ENCODE measurements at regions not wholly inside any gene's neighbourhood (a gene's known extent, or its start where the extent isn't known, plus 50 kb on each side); places are given as distances from the start of the nearest gene placed in this dataset.

DNA sequence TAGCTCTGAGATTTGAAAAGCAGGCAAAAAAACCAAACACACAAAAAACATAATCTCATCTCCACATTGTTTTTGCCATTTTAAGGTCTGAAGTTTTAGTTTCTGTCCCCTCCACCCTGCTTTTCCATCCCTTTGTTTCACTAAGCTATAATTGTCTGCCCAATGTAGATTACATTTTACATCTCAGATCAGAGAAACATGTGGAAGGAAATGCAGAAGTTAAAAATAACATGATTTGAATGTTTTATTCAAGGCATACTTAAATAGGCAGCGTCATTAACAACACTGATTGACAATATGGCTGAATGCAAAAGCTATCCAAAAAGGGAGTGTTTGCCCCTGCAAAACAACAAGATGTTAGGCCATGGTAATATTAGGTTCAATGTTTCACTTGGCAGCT is 448.1 kb upstream of the ZNF385D start (continued):
- TF ChIP-seq, protein P1, sequence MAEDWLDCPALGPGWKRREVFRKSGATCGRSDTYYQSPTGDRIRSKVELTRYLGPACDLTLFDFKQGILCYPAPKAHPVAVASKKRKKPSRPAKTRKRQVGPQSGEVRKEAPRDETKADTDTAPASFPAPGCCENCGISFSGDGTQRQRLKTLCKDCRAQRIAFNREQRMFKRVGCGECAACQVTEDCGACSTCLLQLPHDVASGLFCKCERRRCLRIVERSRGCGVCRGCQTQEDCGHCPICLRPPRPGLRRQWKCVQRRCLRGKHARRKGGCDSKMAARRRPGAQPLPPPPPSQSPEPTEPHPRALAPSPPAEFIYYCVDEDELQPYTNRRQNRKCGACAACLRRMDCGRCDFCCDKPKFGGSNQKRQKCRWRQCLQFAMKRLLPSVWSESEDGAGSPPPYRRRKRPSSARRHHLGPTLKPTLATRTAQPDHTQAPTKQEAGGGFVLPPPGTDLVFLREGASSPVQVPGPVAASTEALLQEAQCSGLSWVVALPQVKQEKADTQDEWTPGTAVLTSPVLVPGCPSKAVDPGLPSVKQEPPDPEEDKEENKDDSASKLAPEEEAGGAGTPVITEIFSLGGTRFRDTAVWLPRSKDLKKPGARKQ (CRISPR knock-in tag; IDR thresholded peaks at IDR 0.05) = no peak

GRCh38 chr3:22208844-22209243 is 457.8 kb upstream of the ZNF385D start:
- POLR2A ChIA-PET = no interaction called here
- no peak overlapping the region for H2AFZ ChIP-seq (ENCODE audit: low read depth, low read length)
- DNase-seq (ENCODE audit: extremely low read depth in 1 of 4, low spot score in 3 of 4) = no peak
- no peaks in the 10 kb centered on the region for H4K20me1 ChIP-seq (replicated peaks; ENCODE audit: control insufficient read depth, insufficient read depth, low read length)
- no peaks in the 10 kb centered on the region for H3K79me2 ChIP-seq (ENCODE audit: control insufficient read depth, insufficient read depth, low read length)
- H3K4me1 ChIP-seq (replicated peaks in 1 of 2; ENCODE audit: control insufficient read depth in 2 of 2, insufficient read depth in 2 of 2, low read length in 2 of 2) = no peaks in the 10 kb centered on the region
- TF ChIP-seq ETS2 (tag; IDR thresholded peaks at IDR 0.05; ENCODE audit: borderline replicate concordance, poor library complexity, severe bottlenecking) (no peak), SIN3A (IDR thresholded peaks at IDR 0.05; ENCODE audit: borderline replicate concordance in 2 of 2, control insufficient read depth in 1 of 2, low read depth in 2 of 2, low read length in 2 of 2) (no peak), ZNF668 (CRISPR knock-in tag; IDR thresholded peaks at IDR 0.05) (no peak), SMARCA4 (IDR thresholded peaks at IDR 0.05) (no peak), CSDE1 (IDR thresholded peaks at IDR 0.05) (no peak), XRCC3 (IDR thresholded peaks at IDR 0.05) (no peak), JUND (IDR thresholded peaks at IDR 0.05; ENCODE audit: borderline replicate concordance, low read depth, low read length) (no peak), JUND (tag; IDR thresholded peaks at IDR 0.05; ENCODE audit: borderline replicate concordance, low read depth, low read length) (no peak), FUS (optimal IDR thresholded peaks at IDR 0.05; ENCODE audit: low read depth, low read length) (no peak), OTX1 (CRISPR knock-in tag; IDR thresholded peaks at IDR 0.05) (no peak)
- TF ChIP-seq, protein P2, sequence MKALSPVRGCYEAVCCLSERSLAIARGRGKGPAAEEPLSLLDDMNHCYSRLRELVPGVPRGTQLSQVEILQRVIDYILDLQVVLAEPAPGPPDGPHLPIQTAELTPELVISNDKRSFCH (CRISPR knock-in tag; IDR thresholded peaks at IDR 0.05) = no peak
- TF ChIP-seq, protein P2 (tag; IDR thresholded peaks at IDR 0.05) = no peak
- in situ Hi-C loops (cut with MboI) (no loop called here), intact Hi-C loops (cut with micrococcal nuclease) (no loop called here)
- H3K4me3 ChIP-seq = no peak overlapping the region
- no TSS peak for BruUV-seq (replicated peaks)
- no peak for FAIRE-seq
- ATAC-seq = no peak
- H3K36me3 ChIP-seq (ENCODE audit: control insufficient read depth, insufficient read depth, low read length) = no peaks in the 10 kb centered on the region
- CTCF ChIA-PET (ENCODE audit: low intra/inter-chr PET ratio) = no interaction called here
- 0% methylated on average over 1 of the region's 1 CpG for WGBS (ENCODE audit: insufficient coverage, low coverage, missing lambda C conversion rate)
- no peaks in the 10 kb centered on the region for H3K27me3 ChIP-seq (ENCODE audit: control insufficient read depth in 2 of 2, insufficient read depth in 2 of 2, low read length in 2 of 2)
- no peaks in the 10 kb centered on the region for H3K9me3 ChIP-seq (replicated peaks; ENCODE audit: control insufficient read depth, insufficient read depth, low read depth, low read length)
- no peaks in the 10 kb centered on the region for H3K9me1 ChIP-seq (ENCODE audit: control insufficient read depth, insufficient read depth, low read length)
- no peak overlapping the region for H3K27ac ChIP-seq (ENCODE audit: extremely low read depth, low read depth, low read length)
- no peak overlapping the region for H3K9ac ChIP-seq (ENCODE audit: insufficient read depth in 1 of 2, low read depth in 2 of 2, low read length in 2 of 2)
- H3K4me2 ChIP-seq (ENCODE audit: insufficient read depth, low read length) = no peak overlapping the region
